Pancreas (tissue), 10 donors: ENCODE measurements at regions not wholly inside any gene's neighbourhood (a gene's known extent, or its start where the extent isn't known, plus 50 kb on each side); places are given as distances from the start of the nearest gene placed in this dataset.

Experiments used
- ATAC-seq, 4 donors: fragments of 200-7000 bp; cut with Tn5 transposase; one replicate each; pipeline versions ENCODE4 v1.8.0 to v1.9.1; 2020; ENCODE audit warnings: mild to moderate bottlenecking in 4 of 4, moderate library complexity in 4 of 4
- DNase-seq, 6 donors: peaks; one replicate each; pipeline ENCODE4 v3.0.0-alpha.2; 2020
- FAIRE-seq: peaks from 2 replicates; lab custom pipeline; 2012; peaks lifted over from hg19 to GRCh38; lab: Jason Lieb, UNC
- H3K27ac ChIP-seq, 4 donors: fragments of 200-600 bp; sonication (generic); 1 replicate in 3 of 4; 2 replicates in 1 of 4; pipeline versions ENCODE4 v1.5.0 to v1.8.0; 2020
- H3K27me3 ChIP-seq, 4 donors: fragments of 200-600 bp; one replicate each; pipeline ENCODE4 v1.8.0; 2021
- H3K36me3 ChIP-seq, 3 donors: fragments of 200-600 bp; sonication (generic) in 1 of 3; one replicate each; pipeline versions ENCODE4 v1.5.0 to v1.8.0; 2020 to 2021
- H3K4me1 ChIP-seq, 3 donors: fragments of 200-600 bp; one replicate each; pipeline ENCODE4 v1.8.0; 2021
- H3K4me3 ChIP-seq, 4 donors: fragments of 200-600 bp; sonication (generic) in 2 of 4; one replicate each; pipeline versions ENCODE4 v1.5.0 to v1.8.0; 2020 to 2021
- H3K9me3 ChIP-seq, 4 donors: fragments of 200-600 bp; one replicate each; pipeline ENCODE4 v1.8.0; 2021
- CTCF ChIP-seq, 4 donors: fragments of 200-600 bp; sonication (generic) in 3 of 4; IDR thresholded peaks; one replicate each; pipeline versions ENCODE4 v1.5.0 to v1.8.0; 2021; ENCODE audit warnings: antibody characterized with exemption in 4 of 4
- WGBS, 2 donors: extraction: QIAGEN DNeasy Blood & Tissue Kit; methylation state at CpG; one replicate each; pipeline ENCODE4 v1.1.7; 2013; 5-methylcytosine and 5-hydroxymethylcytosine counted together
- intact Hi-C, 3 donors: fragments of 100-400 bp; cut with DNase I; formaldehyde crosslinking; loops; one replicate each; pipeline versions ENCODE4 v1.11.1 to v1.14.2; 2022
- donor health status: healthy with polysubstance abuse.
- donor health status: DM: no; HTN: no; CAD: no; lungs with moderate emphysema.
- donor health status: DM: no; HTN: no; CAD: no.
- donor health status: control.
- donor health status: control.
- donor health status: Bipolar disorder and iron deficiency.
- donor health status: DM: yes; HTN: yes; CAD: no.
- donor health status: DM: no; HTN: no; CAD: no.
- donor health status: DM: no; HTN: no; CAD: no.
- donor health status: DM: yes; HTN: yes; CAD: no.

GRCh38 chr4:169342906-169343564 is 72.3 kb upstream of the SH3RF1 start:
- H3K27ac ChIP-seq, result peak overlapping the region in 2 of 4 donors; percentile 81 to 88
- H3K4me3 ChIP-seq, result no peak overlapping the region
- H3K9me3 ChIP-seq, result no peaks in the 10 kb centered on the region
- H3K27me3 ChIP-seq, result no peaks in the 10 kb centered on the region
- DNase-seq (no peak), FAIRE-seq (no peak), ATAC-seq (no peak)
- H3K36me3 ChIP-seq, result no peaks in the 10 kb centered on the region
- TF ChIP-seq CTCF (IDR thresholded peaks at IDR 0.05), result no peak
- peaks cover 11 to 28% (median 14%) of the 10 kb centered on the region in 3 donors for H3K4me1 ChIP-seq
- intact Hi-C loops, result no loop called here

- no peak for FAIRE-seq
- H3K27me3 ChIP-seq, result no peaks in the 10 kb centered on the region
- no peak for TF ChIP-seq CTCF (IDR thresholded peaks at IDR 0.05)
- no peaks in the 10 kb centered on the region for H3K36me3 ChIP-seq
- peaks cover 11 to 28% (median 14%) of the 10 kb centered on the region in 3 donors for H3K4me1 ChIP-seq
- 31 to 40% methylated on average over 3 of the region's 3 CpGs for WGBS, 2 donors
- DNase-seq, result peak in 4 of 6 donors; percentile 73 to 85 (median 82)
- no peaks in the 10 kb centered on the region for H3K9me3 ChIP-seq
- intact Hi-C loops, result no loop called here
- H3K27ac ChIP-seq, result peak overlapping the region; percentile 64 to 88 (median 79)
- H3K4me3 ChIP-seq, result no peak overlapping the region
- ATAC-seq, result peak; percentile 89 to 95 (median 93)
Measured at GRCh38 chr4:169342159-169342860, 71.6 kb upstream of the SH3RF1 start.

GRCh38 chr4:169341490-169341889 is 70.7 kb upstream of the SH3RF1 start:
- H3K4me1 ChIP-seq, result peaks cover 11 to 28% (median 14%) of the 10 kb centered on the region in 3 donors
- no peaks in the 10 kb centered on the region for H3K27me3 ChIP-seq
- intact Hi-C loops, result no loop called here
- WGBS, 2 donors, result 54 to 56% methylated on average over 4 of the region's 4 CpGs
- no peak for TF ChIP-seq CTCF (IDR thresholded peaks at IDR 0.05)
- peak overlapping the region; percentile 64 to 88 (median 79) for H3K27ac ChIP-seq
- no peaks in the 10 kb centered on the region for H3K9me3 ChIP-seq
- FAIRE-seq, result no peak
- H3K4me3 ChIP-seq, result no peak overlapping the region
- DNase-seq, result peak in 5 of 6 donors; percentile 61 to 78 (median 70)
- no peaks in the 10 kb centered on the region for H3K36me3 ChIP-seq
- ATAC-seq, result peak; percentile 65 to 82 (median 71)

- no peak for ATAC-seq
- TF ChIP-seq CTCF (IDR thresholded peaks at IDR 0.05), result no peak
- H3K36me3 ChIP-seq, result no peaks in the 10 kb centered on the region
- peak overlapping the region in 3 of 4 donors; percentile 64 to 88 (median 81) for H3K27ac ChIP-seq
- no peaks in the 10 kb centered on the region for H3K9me3 ChIP-seq
- no peak overlapping the region for H3K4me3 ChIP-seq
- FAIRE-seq, result no peak
- H3K27me3 ChIP-seq, result no peaks in the 10 kb centered on the region
- H3K4me1 ChIP-seq, result peaks cover 11 to 28% (median 14%) of the 10 kb centered on the region in 3 donors
- no peak for DNase-seq
- WGBS, 2 donors, result 77 to 80% methylated on average over 3 of the region's 3 CpGs
- intact Hi-C loops, result no loop called here
Measured at GRCh38 chr4:169340834-169341233, 70.1 kb upstream of the SH3RF1 start.

DNA sequence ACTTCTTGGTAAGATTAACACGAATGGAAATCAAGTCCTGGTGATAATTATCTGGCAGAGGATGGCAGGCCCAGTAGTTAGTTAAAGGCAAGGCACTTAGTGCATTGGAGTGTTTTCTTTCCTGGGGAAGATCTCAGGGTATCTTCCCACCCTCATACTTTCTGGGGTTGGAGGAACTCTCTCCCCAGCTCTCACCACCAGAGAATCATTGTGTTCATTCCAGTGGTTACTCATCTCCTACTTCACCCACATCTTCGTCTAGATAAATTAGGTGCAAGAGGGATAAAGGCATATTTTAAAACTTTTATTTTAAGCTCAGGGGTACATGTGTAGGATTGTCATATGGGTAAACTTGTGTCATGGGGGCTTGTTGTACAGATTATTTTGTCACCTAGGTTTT is 67.5 kb upstream of the SH3RF1 start:
- H3K4me3 ChIP-seq, result no peak overlapping the region
- DNase-seq (no peak), ATAC-seq (no peak), FAIRE-seq (no peak)
- WGBS, 2 donors, result 65 to 89% methylated on average over 2 of the region's 2 CpGs
- TF ChIP-seq CTCF (IDR thresholded peaks at IDR 0.05), result no peak
- H3K9me3 ChIP-seq, result no peaks in the 10 kb centered on the region
- intact Hi-C loops, result no loop called here
- H3K36me3 ChIP-seq, result no peaks in the 10 kb centered on the region
- peaks cover 11 to 28% (median 14%) of the 10 kb centered on the region in 3 donors for H3K4me1 ChIP-seq
- H3K27me3 ChIP-seq, result no peaks in the 10 kb centered on the region
- H3K27ac ChIP-seq, result no peak overlapping the region
